Heart left ventricle (tissue), 13 donors: ENCODE measurements at regions not wholly inside any gene's neighbourhood (a gene's known extent, or its start where the extent isn't known, plus 50 kb on each side); places are given as distances from the start of the nearest gene placed in this dataset.

Experiments
- CTCF ChIP-seq, 12 donors: fragments of 200-600 bp; sonication (generic) in 4 of 12; IDR thresholded peaks; one replicate each; pipeline versions ENCODE4 v1.5.0 to v1.8.0; 2018 to 2022; ENCODE audit warnings: antibody characterized with exemption in 12 of 12, mild to moderate bottlenecking in 5 of 12
- POLR2A ChIP-seq, 2 donors: fragments of 450-650 bp; IDR thresholded peaks; one replicate each; pipeline ENCODE4 v1.6.1; 2017; ENCODE audit warnings: antibody characterized with exemption in 2 of 2, mild to moderate bottlenecking in 2 of 2, moderate library complexity in 2 of 2
- donor health status: ischemic (EF 13 %, LVEDD 7.1; RV severe dilation, severe dysfunction).
- donor health status: DM: no; HTN: yes; CAD: no.
- donor health status: DM: no; HTN: no; CAD: no.
- donor health status: ischemic (EF 25% LVEDD 6.9; RV normal size, moderate dysfunction).
- donor health status: ischemic (EF 25% LVEDD 5.7; RV mildly dilated, moderate dysfunction).
- donor health status: ischemic (EF 35%, LVEDD 5.7; RV mildly dilated, moderate dysfunction).
- donor health status: nonischemic (EF 11% LVEDD 7.7; RV severe dilation, severe dysfunction).
- donor health status: DM: yes; HTN: yes; CAD: no.
- donor health status: PGD.
- donor health status: ischemic (EF 29% LVEDD 5.4; RV normal size, mild dysfunction).
- donor health status: nonischemic (EF 23%, LVEDD 6.1; RV moderate dilation, normal function).

DNA sequence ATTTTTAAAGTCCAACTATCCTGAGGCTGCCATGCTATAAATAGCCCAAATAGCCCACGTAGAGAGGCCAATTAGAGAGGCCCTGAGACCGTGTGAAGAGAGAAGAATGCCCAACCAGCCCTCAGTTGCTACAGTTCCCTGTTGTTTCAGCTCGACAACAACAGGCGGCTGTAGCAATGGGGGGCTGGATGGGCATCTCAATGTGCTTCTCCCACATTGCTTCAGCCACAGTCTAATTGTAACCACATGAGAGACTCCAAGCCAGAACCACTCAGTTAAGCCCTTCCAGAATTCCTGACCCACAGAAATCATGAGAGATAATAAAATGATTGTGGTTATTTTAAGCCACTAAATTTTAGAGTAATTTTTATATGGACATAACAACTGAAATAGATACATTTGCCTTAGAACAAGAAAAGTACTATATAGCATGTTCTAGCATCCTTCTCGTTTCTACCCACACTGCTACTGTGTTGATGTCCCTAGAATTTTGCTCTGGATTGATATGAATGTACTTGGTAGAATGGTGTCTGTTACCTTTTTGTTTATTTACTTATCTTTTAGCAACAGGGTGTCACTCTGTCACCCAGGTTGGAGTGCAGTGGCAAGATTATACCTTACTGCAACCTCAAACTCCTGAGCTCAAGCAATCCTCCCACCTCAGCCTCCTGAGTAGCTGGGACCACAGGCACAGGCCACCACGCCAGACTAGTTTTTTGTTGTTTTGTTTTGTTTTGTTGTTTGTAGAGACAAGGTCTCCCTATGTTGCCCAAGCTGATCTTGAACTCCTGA lies 436.4 kb downstream of the BCOR start:
- no peak for TF ChIP-seq CTCF (IDR thresholded peaks at IDR 0.05)
- no peak for TF ChIP-seq POLR2A (IDR thresholded peaks at IDR 0.05)
